ENCODE measurements at regions not wholly inside any gene's neighbourhood (a gene's known extent, or its start where the extent isn't known, plus 50 kb on each side); places are given as distances from the start of the nearest gene placed in this dataset.
"Not testable (repeated sequence)": the region's sequence is repeated elsewhere in the genome, so short reads cannot be mapped to it uniquely, and the experiment has no call there.

DNA sequence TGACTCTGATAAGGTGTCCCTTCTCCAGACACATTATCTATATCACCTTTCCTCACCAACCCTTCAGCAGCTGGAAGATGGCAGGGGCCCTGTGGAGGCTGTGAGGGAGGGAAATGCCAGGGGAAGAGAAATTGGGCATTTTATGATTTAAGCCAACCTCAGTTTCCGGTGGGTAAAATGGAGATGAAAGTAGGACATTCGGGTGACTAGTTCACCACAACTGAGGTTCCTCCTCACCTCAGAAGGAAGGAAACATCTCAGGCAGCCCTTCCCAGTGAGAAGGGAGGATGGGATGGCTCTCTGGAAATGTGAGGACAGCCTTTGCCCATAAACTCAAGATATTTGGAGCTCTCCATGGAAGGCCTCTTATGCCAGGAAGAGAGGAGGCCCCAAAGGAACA lies 251.5 kb downstream of the MID1IP1 start:
- no peak for DNase-seq

- no peak for DNase-seq
Measured at GRCh38 chrX:39058724-39059123, 257.5 kb downstream of the MID1IP1 start.

DNA sequence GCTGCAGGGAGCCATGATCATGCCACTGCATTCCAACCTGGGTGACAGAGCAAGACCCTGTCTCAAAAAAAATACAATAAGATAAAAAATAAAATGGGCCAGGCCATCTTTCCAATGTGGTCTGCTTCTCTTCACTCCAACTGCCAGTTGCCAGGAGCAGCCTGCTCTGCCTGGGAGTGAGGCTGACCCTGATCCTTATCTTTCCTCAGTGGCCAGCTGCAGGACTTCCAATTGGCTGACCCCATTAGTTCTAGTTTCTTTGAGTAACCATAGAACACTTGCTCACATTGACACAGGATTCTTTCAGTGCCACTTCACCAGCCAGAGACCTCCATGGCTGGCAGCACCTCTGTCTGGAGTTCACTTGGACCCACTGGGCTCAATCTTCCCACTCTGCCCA lies 258.6 kb downstream of the MID1IP1 start:
- DNase-seq, result no peak

DNA sequence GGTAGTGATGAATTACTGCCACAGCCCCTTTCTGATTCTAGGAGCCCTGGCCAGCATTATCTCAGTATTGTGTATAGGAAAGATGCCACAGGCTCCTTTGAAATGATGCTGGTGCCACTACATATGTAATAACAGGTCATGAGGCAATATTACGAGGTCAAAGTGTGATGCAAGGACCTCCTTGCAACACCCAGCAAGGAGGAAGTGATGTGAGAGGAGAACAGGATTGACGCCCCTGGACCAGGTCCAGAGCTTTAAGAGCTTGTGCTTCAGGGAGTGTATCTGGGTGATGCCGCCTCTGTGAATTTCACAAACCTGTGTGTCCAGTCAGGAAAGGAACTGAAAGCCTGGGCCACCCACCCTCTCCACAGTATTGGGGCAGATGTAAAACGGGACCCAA lies 261.8 kb downstream of the MID1IP1 start:
- DNase-seq, result no peak

DNA sequence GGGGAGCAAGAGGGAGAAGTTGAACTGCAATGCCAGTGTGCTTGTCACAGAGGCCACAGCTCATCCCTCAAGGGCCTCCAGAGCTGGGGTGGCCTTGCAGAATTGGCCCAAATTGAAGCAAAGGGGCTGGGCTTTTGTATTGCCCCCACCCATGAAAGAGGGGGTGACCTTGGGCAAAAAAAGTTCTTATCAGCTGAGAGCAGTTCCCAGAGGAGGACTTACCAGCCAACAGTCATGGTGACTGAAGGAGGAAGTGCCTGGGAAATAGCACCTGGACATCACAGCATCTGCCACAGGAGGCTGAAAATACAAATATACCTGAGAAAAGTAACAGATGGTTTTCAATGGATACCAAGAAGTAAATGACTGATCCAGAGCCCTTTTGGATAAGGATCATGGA lies 262.4 kb downstream of the MID1IP1 start:
- DNase-seq, result no peak

DNA sequence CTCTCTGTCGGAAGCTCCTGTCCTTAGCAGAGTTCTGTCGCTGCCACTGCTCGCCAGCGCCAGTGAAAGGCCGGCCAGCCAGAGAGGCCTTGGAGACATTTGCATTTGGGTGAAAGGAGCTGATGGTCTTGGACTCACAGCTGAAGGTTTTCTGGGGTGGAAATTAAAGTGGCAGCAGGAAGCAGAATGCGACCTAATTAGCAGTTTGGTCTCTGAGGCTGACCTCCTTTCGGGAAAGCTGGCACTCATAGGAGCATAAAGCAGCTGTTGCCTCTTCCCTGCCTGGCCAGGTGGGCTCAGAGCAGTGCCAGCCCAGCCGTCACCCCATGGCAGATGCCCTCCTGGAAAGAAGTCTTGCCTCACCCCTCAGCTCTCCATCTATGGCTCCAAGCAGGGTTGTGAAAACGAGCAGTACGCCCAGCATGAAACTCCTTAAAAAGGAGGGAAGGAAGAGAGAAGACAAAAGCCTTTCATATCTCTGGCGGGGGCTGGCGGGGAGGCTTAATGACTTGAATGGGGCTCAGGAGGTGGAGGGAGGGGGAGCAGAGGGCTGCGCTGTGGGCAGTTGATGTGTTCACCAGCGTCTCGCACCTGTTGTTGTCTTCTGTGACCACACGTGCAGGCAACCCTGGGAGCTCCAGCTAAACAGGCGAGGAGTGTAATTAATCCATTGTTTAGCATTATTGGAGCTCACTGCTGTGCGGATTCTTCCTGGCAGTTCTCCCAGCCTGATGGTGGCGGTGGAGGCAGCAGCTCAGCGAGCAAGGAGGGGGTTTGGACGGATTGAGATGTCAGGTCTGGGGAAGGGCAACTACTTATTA lies 264.0 kb downstream of the MID1IP1 start:
- no peak for DNase-seq

- DNase-seq, result no peak
Measured at GRCh38 chrX:39067866-39068265, 266.6 kb downstream of the MID1IP1 start.

DNA sequence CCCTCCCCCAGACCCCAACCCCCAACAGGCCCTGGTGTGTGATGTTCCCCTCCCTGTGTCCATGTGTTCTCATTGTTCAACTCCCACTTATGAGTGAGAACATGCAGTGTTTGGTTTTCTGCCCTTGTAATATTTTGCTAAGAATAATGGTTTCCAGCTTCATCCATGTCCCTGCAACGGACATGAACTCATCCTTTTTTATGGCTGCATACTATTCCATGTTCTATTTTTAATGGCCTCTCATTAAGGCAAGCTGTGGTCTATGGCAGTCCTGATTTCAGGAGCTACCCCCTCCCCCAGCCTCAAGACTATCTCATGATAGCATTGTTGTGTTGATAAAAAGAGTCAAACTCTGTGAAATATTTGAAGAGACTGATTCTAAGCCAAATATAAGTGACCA lies 267.4 kb downstream of the MID1IP1 start:
- DNase-seq, result not testable (repeated sequence)

DNA sequence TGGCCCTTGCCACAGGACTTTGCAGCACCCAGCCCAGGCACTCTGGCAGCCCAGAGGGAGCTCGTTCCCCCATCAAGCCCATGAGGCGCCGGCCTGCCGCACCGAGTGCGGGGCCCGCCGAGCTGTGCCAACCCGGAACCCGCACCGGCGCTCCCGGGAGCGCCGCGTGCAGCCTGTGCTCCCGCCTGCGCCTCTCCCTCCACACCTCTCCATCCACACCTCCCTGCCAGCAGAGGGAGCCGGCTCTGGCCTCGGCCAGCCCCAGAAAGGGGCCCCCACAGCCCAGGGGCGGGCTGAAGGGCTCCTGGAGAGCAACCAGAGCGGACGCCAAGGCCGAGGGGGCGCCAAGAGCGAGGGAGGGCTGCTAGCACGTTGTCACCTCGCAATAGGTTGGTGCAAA lies 268.8 kb downstream of the MID1IP1 start:
- no peak for DNase-seq

DNA sequence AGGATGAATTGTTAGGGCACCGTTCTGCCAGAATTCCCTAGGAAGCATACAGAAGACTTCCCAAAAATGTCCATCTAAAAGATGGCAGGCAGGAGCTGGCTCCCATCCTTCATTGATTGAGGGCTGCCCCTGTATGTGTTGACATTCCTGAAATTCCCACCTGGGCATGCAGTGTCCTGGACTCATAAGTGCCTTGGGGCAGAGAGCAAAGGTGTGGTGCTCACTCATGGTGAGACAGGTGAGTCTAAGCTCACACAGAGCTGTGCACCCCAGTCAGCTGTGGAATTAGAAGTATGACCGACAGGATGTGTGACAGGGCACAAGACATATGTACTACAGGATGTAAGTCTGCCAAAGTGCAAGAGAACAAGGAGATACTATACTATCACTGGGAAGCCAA lies 271.9 kb downstream of the MID1IP1 start:
- no peak for DNase-seq

DNA sequence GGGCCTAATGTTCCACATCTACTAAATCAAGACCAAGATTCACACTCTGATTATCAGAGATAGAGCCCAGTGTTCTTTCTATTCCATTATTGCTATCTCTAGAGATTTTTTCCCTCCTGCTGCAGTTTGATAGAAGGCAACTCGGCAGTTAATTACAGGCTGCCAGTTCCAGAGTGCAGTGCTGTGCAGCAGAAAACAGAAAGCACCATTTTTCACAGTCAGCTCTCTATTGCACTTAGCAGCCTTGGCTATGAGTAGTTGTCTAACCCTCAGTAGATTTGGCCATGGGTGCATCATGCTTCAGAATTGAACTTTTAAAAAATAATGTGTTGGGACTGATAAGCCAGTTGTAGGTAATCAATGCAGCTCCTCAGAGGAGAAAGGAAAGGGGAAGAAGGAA lies 295.3 kb downstream of the MID1IP1 start:
- no peak for DNase-seq

DNA sequence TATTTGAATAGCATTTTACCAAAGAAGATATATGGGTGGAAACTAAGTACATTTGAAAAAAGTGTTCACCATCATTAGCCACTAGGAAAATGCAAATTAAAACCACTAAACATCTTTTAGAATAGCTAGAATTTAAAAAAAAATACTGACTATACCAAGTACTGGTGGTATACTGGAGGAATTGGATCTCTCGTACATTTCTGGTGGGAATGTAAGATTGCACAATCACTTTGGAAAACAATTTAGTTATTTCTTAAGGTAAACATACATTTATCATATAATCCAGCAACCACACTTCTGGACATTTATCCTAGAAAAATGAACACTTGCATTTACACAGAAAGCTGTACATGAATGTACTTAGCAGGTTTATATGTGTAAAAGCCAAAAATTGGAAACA lies 303.5 kb downstream of the MID1IP1 start:
- no peak for DNase-seq

DNA sequence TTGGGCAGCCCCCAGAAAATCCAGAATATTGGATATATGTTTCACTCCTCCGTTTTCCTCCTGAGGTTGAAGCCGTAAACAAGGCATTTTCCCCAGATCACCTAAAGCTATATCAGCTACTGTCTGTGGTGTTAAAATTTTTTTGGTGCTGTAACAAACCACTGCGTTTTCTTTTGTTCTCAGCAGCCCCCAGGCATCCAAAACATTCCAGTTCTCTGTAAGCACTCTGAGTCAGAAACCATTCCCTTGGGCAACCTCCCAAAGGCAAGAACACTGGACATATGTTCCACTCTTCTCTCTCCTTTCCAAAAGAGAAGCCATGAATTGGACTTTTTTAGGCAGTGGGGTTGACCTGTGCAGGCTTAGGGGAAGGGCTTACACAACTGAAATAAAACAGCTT lies 310.9 kb downstream of the MID1IP1 start:
- no peak for DNase-seq

DNA sequence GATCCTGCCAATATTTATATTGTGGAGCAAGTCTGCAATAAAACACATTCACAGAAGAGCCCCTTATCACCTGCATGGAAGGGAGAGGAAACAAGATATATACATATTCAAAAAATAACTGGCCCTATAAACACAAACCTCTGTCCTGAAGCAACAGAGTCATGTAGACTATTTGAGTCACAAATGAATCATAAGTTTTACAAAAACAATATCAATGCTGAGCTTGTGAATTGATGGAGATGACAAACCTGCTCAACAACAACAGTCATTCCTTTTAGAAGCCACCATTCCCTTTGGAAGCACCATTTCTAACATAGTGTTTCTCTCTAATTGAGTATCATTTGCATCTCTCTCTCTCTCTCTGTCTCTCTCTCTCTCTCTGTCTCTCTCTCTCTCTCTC lies 313.9 kb downstream of the MID1IP1 start:
- no peak for DNase-seq

GRCh38 chrX:39117101-39117500 lies 315.8 kb downstream of the MID1IP1 start:
- DNase-seq, result no peak

DNA sequence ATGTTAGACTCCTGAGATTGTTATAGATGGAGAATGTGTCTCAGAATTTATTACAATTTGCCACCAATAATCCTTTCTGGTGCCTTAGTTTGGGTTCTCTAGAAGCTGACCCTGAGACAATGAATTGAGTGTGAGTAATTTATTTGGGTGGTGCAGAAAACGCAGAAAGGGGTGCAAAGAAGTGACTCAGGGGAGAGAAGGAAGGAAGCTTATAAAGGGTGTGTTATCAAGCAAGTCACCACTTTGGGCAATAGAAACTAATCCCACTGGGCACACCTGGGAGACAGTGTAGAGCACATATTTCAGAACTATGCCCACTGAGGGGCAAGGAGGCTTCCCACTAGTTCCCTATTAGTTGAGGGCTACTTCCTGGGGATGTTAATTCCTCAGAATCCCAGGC lies 320.6 kb downstream of the MID1IP1 start:
- DNase-seq, result no peak

DNA sequence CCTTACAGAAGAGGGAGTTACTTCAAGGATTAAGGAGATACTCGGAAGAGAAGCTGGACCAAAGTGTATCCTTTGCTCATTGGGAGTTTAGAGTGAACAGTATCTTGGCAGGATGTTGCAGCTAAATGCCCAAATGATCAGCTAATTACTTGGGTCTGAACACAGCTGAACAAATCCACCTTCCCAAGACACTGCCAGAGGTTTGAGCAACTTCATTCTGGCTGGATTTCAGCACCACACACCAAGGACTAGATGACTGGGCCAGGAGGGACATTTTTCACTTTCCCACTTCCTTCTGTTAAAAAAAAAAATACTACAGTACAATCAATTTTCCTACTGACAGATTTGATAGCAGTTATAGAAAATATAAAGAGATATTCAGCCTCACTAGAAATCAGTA lies 324.6 kb downstream of the MID1IP1 start:
- no peak for DNase-seq

DNA sequence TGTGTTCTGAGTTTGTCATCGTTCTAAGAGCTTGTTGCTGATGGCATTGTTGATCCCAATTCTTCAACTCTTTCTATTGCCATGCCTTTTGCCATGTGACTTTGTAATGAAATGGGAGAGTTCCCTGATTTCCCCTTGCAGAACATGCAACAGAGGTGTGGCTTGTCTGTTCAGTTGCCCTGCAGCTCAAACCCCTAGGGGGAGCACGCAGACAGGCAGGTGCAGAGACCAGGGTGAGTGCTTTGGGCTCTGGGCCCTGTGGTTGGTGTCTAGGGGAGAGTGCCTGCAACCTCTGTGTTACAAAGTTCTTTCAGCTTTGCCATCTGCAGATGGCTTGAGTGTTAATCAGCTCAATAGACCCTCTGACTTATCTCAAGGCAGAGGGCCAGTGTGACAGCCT lies 332.7 kb downstream of the MID1IP1 start:
- DNase-seq, result no peak

GRCh38 chrX:39137363-39137954 lies 336.2 kb downstream of the MID1IP1 start:
- no peak for DNase-seq

DNA sequence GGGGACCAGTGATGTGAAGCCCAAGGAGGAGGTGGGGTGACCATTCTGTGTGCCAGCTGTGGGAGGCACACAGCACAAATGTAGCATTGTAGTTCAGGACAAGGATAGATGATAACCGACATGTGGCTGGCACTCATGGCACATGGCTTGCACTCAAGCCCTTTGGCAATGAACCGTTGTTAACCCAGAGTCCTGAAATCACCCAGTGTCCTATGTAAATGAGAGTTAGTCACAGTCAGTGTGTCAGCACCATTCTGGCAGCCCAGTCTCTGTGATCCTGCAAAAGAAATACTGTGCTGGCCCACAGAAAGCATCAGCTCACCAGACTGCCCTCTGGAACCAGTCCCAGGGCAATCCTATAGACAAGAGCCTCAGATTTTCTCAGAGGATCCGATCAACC lies 339.3 kb downstream of the MID1IP1 start:
- DNase-seq, result no peak

GRCh38 chrX:39144323-39144722 lies 343.1 kb downstream of the MID1IP1 start:
- no peak for DNase-seq

DNA sequence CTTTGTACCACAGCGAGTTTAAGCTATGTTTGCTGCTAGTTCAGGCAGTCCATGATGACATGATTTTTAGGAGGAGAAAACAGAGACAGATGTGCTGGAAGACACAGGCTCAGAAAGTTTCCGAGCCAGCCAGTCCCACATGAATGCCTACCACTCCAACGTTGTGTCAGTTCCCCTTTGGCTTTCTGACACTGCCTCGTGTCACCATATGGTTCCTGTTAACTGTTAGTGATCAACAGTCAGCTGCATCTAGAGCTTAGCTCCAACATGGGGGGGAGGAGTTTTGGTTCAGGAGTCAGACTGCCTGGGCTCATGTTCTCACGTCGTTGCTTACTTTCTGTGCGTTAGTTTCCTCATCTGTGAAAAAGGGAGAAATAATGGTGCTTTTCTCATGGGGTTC lies 343.7 kb downstream of the MID1IP1 start:
- DNase-seq, result no peak

GRCh38 chrX:39145859-39146258 lies 344.6 kb downstream of the MID1IP1 start:
- DNase-seq, result no peak

DNA sequence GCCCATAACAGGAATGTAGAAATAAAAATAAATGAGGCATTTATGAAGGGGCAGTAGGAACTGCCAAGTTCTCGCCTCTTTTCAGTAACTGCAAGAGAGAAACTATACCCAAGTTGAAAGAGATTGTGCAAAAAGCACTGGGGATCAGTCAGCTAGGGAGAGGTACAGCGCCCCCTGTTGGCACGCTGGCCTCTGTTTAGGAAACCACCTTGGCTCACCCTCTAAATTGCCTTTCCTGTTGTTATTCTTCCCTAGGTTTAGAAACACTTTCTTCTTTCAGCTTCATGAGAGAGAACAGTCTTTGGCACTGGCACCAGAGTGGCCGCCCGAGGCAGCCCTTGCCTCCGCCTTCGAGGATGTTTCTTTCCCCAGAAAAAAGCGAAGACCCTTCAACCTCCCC lies 348.5 kb downstream of the MID1IP1 start:
- DNase-seq, result peak; percentile 18

DNA sequence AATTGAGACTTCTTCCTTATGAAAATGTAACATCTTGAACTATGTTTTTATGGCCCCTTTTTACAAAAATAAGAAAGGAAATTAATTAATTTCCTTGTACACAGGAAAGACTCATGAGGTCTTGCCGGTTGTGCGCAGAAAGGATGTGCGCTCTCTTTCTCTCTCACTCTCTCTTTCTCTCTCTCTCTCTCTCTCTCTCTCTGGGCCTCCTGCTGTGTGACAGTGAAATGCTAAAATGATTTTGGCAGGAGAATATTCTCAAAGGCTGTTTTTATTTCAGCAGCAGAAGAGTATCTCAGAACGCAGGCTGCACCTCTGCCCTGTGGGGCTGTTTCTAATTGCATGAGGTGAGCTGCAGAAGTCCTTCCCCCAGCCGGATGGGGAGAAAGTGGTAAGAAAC lies 349.0 kb downstream of the MID1IP1 start:
- DNase-seq, result no peak
